ENCODE measurements at regions not wholly inside any gene's neighbourhood (a gene's known extent, or its start where the extent isn't known, plus 50 kb on each side); places are given as distances from the start of the nearest gene placed in this dataset.

DNA sequence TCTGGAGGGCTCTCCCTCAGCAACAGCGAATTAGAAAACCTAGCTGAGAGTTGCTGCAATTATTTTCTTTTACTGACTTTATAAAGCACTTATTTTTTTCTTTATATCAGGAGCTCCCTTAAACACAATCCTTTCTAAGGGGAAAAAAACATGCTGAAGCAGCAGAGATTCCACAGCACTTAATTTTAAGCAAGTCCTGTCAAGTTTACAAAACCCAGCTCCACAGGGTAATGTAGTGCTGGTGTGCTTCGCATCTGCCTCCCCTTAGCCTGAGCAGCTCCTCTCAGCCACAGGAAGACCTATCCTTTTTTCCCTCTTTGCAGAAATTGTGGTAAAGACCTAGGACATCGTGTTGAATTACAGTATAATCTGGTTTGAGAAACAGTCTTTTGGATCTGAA is 208.1 kb upstream of the SYNDIG1 start:
- no peak for DNase-seq (ENCODE audit: low spot score)

DNA sequence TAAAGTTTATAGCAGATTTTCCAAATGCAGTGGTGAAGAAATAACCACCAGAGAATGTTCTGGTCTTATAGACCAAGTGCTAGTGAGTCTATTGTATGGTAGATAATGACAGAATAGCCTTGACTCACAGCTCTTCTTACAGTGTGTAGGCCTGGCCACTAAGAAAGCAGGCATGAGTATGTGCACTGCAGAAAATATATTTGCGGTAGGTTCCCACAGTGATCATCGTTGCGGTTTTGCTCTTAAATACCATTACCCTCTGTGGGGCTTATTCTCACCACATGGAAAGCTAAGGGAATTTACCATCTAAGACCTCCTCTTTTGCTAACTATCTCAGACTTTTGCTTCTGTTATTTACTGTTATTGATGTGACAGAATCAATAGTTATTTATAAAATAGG is 212.3 kb upstream of the SYNDIG1 start:
- no peak for DNase-seq (ENCODE audit: low spot score)

DNA sequence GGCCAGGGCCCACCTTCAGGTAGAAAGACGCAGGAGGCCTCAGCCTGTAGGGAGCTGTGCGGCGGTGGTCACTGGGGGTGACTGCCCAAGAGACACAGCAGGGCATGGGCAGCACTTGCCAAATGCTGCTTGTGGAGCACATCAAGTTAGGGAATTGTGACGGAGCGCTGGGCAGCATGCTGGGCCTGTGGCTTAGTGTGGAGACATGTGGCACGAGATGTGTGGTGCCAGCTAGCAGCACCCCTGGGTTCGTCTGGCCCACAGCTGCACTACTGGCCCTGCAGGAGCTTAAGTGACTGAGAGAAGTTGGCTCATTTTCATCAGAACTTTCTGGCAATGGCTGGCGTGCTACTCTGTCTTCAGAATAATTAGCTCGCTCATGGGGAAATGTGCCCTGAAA is 213.1 kb upstream of the SYNDIG1 start:
- no peak for DNase-seq (ENCODE audit: low spot score)

DNA sequence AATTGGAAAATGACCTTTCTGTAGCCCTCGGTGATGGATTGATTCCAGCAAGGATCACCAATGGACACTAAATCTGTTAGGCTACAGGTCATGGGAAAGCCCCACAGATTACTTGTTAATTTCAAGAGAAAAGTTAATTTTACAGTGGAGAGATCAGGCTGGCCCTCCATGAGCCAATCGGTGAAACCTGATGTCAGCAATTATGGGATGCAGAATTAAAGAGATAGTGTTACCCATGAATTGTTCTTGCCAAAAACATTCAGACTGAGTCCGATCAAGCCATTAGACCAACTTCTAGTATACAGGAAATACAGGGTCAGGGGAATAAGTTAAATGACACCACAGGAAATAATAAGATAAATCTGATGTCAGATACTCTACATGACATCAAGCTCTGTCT is 214.9 kb upstream of the SYNDIG1 start:
- DNase-seq (ENCODE audit: low spot score) = no peak

DNA sequence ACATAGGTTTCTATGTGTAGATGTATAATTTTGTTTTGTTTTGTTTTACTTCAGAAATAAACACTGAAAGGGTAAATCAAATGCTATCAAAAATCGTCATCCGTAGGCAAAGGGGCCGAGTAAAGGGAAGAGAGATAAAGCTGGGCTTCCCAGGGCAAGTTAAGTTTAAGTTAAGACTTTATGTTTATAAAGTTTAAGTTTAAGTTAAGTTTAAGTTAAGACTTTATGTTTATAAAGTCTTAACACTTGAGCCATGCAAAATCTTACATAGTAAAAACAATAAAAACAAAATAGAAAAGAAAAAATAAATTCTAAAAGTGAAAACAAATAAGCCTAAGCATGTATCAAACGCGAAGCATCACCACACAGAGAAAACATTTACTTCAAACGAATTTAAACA is 216.1 kb upstream of the SYNDIG1 start:
- no peak for DNase-seq (ENCODE audit: low spot score)

DNA sequence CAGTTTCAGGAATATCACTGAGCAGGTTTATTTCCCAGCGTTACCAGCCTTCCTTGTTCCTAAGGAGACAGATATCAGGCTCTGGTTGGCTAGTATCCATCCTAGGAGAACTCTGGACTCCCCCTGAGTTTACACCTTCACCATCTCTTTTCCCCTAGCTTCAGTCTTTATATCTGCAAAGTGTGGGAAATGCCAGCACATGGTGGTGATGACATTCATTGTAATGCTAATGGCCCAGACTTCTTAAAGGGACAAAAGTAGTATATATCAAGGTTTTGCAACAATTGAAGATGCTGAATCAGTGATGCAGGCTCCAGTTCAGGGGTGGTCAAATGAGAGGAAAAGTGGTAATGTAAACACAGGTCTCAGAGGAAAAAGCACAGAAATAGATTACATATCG is 224.3 kb upstream of the SYNDIG1 start:
- no peak for DNase-seq (ENCODE audit: low spot score)

DNA sequence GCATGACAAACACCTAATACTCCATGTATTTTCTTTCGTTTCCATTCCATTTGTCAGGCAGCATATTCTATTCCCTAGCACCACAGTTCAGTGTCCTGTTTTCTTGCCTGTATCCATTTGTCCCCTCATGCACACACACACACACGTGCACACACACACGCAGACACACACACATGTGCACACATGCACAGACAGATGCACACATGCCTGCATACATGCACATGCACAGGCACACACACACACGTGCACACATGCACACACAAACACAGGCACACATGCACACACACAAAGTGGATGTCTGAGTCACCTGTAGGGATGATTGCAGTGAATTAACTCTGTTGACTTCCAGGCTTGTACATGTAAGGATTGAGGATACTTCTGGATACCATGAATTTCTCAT is 226.7 kb upstream of the SYNDIG1 start:
- DNase-seq (ENCODE audit: low spot score) = no peak

DNA sequence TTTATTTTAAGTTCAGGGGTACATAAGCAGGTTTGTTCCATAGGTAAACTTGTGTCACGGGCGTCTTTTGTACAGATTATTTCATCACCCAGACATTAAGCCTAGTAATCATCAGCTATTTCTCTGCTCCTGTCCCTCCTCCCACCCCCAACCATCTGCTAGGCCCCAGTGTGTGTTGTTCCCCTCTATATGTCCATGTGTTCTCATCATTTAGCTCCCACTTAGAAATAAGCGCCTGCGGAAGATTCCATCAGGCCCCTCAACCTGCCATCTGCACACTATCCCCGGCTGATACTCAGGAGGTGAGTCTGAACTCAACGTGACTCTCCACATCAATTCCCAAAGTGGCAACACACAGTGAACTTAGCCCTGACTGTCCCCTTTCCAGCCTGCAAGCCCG is 228.0 kb upstream of the SYNDIG1 start:
- no peak for DNase-seq (ENCODE audit: low spot score)

DNA sequence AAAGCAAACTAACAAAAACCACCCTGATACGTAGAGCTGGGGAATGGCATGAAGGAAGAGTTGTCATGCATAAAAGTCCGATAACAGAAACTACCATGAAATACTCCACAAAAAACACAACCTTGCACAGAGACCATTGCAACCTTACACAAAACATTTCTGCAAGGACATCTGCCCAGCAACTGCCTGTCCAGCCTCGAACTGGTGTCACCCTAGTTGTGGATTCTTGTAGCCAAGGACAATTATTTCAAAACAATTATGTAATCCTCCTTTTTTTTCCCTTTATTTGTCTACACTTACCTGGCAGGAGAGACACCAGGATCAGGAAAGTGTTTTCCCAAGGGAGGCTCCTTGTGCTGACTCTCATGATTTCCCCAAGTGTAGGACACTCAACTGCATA is 232.5 kb upstream of the SYNDIG1 start:
- no peak for DNase-seq (ENCODE audit: low spot score)

DNA sequence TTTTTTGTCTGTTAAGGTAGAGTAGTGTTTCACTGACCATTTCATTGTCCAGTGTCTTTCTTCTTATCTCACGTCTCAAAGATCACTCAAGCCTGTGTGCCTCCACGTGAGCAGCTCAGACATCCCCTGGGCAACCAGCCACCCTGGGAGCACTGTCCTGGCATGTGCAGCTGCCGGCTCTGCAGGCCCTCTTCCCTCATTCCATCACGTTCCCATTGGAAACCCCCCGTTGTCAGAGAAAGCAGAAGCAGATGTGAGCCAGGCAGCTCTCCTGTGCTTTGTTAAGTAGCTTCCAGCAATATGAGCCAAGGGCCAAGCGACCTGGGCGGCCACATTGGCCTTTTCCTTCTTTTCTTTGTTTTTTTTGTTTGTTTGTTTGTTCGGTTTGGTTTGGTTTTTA is 233.2 kb upstream of the SYNDIG1 start:
- DNase-seq (ENCODE audit: low spot score) = no peak

DNA sequence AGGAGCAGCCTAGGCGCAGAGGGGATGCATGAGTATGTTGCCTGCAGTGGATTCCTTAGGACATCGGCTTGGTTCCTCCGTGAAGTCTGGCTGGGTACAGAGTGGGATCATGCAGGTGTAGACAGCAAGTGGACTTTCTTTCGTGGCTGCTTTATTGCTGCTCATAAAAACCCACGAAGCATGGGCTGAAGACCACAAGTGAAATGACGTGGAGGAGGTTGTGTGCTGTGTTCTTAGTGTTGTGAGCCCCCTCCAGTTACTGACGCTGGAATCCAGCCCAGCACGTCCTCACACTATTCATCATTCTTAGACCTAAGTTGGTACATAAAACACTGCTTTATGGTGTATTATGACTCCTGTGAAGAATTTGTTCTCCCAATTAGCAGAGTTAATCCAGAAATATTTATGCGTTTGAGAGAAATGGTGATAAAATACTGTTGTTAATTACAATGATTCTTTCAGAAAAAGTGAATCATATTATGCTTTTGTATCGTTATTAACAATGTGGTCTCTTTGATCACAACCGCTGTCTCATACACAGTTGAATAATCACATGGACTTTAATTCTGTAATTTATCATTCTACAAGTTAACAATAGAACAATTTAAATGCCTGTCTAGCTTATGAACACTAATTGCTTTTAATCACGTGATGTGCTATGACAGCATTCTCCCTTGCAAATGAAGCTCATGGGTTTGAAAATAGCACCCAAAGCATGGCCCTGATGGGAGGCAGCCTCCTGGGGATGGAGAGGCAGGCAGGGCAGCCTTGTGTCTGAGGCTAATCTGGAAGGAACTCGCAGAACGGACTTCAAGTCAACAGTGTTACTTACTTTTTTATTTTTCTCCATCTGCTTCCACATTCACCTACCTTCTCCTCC is 233.9 kb upstream of the SYNDIG1 start:
- DNase-seq (ENCODE audit: low spot score) = no peak

DNA sequence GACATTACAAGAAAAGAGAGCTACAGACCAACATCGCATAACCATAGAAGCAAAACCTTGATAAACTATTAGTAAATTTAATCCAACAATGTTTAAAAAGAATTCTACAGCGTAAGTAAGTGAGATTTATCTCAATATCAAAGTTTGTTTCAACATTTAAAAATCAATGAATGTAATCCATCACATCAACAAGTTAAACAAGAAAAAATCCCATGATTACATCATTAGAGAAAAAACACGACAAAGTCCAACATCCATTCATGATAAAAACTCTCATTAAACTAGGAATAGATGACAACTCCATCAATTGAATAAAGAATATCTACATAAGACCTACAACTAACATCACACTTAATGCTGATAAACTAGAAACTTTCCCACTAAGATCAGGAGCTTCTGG is 239.0 kb upstream of the GGTLC1 start:
- no peak for DNase-seq (ENCODE audit: low spot score)

DNA sequence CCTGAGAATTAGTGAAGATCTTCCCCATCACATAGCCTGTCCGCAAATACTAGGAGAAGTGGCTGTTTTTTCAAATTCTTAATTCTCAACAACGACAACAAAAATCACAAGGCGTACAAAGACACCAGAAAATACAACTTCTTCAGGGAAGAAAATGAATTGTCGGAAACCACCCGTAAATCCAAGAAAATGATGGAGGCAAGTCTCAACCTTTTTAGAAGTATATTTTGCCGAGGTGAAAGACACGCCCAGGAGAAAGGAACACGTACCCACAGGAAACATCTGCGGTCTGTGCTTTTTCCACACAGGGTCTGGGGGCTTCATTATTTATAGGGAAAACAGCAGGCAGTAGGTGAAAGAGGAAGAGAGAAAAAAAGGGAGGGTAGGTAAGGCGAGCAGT is 223.9 kb upstream of the GGTLC1 start:
- no peak for DNase-seq (ENCODE audit: low spot score)

DNA sequence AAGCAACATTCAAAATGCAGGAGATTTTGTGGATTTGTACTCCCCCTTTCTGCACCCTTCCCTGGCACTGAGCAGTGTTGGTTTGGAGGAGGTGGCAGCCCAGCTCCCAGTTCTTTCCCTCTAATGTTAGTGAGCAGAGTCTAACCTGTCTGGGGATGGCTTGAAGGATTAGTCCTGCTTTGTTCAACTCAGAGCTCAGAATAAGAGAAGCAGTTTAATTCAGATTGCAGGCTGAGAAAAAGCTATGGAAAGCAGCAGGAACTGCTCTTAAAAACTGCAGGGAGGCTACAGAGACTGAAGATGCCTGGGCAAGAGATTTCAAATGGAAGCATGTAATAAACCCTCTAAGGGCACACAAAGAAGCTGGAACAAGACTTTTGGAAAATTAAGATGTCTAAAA is 223.4 kb upstream of the GGTLC1 start:
- no peak for DNase-seq (ENCODE audit: low spot score)

DNA sequence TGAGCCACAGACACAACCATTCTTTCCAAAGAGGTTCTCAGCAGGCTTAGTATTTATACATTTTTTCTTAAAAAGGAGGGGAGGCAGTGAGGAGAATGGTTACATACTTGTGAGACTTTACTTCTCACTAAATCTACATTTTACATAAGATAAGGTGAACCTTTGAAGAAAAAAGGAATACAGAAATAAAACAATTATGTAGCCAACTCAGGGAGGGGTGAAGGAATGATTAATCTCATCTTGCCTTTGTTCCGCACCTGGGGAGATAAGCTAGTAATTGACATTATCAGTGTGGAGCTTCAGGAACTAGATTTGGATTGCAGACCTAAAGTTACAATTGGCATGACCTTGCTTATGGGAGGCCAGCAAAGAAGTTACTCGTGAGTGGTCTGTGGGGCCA is 221.8 kb upstream of the GGTLC1 start:
- DNase-seq (ENCODE audit: low spot score) = no peak

DNA sequence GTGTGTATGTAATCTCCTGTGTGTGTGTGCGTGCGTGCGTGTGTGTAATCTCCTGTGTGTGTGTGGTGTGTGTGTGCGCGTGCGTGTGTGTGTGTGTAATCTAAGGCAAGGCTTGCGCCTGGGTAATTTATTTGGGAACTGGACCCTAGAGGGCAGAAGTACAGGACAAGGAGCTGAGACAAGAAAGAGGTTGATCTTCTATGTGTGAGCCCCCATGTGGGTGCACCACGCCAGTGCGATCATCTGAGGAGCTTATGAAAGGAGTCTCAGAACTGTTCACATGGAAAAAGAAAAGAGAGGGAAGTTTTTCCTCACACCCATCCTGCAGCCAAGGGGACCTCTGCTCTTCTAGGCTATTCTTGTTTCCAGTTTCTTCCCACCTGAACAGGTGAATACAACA is 220.1 kb upstream of the GGTLC1 start:
- no peak for DNase-seq (ENCODE audit: low spot score)

DNA sequence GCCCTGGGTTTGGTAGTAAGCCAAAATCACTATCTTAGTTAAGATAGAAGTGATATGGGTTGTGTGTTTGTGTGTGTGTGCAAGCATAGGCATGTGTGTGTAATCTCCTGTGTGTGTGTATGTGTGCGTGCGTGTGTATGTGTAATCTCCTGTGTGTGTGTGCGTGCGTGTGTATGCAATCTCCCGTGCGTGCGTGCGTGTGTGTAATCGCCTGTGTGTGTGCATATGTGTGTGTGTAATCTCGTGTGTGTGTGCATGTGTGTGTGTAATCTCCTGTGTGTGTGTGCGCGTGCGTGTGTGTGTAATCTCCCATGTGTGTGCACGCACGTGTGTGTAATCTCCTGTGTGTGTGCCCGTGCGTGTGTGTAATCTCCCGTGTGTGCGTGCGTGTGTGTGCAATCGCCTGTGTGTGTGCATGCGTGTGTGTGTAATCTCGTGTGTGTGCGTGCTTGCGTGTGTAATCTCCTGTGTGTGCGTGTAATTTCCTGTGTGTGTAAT is 219.3 kb upstream of the GGTLC1 start:
- no peak for DNase-seq (ENCODE audit: low spot score)

DNA sequence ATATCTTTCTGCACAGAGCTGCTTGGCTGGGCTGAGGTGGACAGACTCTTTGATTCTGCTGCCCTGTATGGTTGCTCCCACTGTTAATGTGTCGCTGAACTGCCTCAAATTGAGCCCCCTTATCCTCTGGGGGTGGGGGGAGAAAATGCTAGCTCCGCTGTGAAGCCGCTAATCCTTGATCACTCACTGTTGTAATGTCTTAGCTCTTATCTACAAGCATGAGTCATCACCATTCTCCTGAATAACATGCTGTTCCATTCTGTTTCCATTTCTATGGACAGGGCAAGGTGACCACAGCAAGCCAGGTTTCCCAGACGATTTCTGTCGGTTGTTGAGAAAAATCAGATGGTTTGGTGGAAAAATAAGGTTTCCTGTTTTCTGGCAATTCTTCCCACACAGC is 218.4 kb upstream of the GGTLC1 start:
- no peak for DNase-seq (ENCODE audit: low spot score)

DNA sequence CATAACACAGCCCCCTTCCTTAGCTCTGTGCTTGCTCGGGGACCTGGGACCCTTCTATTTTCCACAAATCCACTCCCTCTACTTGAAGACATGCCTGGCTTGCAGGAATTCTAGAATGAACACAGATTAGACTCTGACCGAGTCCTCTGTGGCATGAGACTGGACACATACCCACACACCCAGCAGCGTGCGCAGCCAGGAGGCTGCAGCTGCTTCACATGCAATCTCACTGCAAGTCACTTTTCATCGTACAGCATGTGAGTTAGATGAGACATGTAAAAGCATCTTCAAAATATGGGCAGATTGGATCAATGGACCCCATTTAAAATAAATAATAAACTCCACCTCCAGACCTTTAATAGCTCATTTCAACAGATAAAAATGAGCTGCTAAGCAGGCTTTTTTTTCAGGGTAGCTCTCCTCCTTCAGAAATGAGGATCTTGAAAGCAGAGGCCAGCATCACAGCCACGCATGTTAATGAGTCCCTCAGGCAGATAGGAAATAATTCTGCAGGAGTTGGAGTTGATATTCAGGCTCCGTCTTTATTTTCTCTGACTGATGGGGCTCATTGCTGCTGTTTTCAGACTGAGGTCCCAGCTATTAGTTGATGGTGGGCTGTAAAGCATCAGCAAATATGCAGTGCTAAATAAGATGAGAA is 215.1 kb upstream of the GGTLC1 start:
- DNase-seq (ENCODE audit: low spot score) = no peak

DNA sequence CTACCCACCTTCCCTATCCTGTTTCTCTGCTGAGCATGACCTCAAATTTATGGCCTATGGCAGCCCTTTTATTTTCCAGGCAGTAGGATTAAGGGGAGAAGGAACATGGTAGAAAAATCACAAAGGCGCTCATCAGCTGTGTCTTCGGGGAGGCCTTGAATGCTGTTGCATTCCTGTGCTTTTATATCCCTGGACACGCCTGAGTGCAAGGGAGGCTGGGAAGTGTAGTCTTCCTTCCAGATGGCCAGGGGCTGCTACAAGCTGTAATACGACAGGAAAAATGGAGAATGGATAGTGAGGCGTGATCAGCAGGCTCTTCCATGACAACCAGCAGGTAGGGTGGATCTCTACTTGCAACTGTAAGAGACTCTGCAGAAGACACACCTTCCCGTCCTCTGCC is 210.9 kb upstream of the GGTLC1 start:
- DNase-seq (ENCODE audit: low spot score) = no peak

DNA sequence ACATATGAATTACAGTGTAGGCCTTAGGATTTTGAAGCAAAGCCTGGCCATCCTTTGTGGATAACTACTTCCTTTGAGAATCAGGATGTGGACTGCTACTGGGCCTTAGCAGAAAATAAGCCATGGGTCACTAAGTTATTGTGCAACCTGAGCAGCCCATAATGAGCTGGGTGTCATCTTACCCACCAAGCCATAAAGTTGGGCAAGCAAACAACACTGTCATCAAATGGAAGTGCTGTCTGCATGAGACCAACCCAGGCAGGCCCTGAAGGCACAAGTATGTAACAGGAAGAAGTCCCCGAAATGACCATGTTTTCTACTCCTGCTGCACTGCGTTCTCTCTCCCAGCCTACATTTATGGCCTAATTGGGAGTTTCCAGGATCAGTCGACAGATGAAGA is 205.6 kb upstream of the GGTLC1 start:
- no peak for DNase-seq (ENCODE audit: low spot score)

DNA sequence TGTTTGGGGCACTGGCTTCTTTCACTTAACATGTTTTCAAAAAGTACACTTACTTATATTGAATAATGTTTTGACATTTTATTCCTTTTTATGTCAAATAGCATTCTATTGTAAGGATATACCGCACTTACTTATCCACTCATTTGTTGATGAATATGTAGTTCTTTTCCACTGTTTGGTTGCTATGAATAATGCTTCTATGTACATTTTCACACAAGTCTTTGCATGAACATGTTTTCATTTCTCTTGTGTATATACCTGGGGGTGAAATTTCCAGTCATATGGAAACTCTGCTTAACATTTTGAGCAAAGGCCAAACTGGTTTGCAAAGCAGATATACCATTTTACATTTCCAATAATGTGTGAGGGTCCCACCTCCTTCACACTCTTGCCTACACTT is 202.3 kb upstream of the GGTLC1 start:
- DNase-seq (ENCODE audit: low spot score) = no peak

DNA sequence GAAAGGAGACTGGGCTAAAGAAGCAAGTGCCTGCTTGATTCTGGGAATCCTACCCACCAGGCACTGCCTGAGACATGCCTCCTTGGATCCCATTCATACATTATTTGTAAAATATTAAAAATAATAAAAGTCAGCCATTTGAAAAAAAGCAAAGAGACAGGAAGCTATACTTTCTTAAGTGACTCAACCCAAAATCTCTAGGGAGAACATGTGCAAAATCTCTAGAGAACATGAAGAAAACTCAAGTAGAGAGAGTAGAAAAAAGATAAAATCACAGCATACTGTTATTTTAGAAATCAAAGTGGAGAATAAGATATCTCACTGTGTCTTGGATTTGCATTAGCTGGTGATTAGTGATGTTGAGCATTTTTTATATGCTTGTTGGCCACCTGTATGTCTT is 197.2 kb upstream of the GGTLC1 start:
- no peak for DNase-seq (ENCODE audit: low spot score)

DNA sequence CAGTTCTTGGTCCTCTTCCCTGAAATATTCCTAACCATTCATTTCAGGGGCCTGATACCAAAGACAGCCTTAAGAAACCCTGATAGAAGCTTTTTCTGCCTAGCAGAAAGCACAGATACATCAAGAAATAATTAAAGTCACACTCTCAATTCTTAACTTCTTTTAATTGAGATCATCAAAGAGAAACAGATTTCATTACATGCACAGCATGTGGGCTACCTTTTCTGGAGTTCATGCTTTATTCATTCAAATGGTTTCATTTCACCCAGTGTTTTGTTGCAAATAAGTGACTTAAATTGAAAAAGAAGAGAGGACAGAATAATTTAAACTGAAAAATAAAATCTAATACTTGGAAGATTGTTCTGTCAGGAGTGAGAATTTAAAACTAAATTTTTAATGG is 192.6 kb upstream of the GGTLC1 start:
- no peak for DNase-seq (ENCODE audit: low spot score)

All from CD4-positive, alpha-beta T cell treated with Interleukin-15 for 4 hours (primary cell).